GM12873 (cell line): ENCODE measurements at regions not wholly inside any gene's neighbourhood (a gene's known extent, or its start where the extent isn't known, plus 50 kb on each side); places are given as distances from the start of the nearest gene placed in this dataset.

Experiments used
- TF ChIP-seq, protein P1 (sequence below): IDR thresholded peaks from 2 replicates; pipeline ENCODE4 v1.5.1; 2012; ENCODE audit warnings: low read depth, mild to moderate bottlenecking, moderate library complexity, low read length, control low read depth; ENCODE audit not compliant: insufficient read depth; ENCODE audit errors: missing control alignments

DNA sequence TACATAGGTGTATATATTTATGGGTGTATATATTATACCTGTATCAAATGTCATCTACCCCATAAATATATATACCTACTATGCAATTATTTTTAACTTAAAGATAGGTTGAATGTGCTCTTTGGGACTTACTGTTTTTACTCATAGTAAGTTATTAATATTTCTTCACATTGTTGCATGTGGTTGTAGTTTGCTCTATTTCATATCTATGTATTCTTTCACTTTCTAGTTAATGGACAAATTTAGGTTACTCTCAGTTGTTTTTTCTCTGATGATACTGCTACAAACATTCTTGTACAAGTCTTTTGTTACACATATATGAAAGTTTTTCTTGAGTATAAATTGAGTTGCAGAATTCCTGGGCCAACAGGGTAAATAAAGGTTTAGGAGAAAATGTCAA is 601.8 kb upstream of the ID2 start:
- TF ChIP-seq, protein P1, sequence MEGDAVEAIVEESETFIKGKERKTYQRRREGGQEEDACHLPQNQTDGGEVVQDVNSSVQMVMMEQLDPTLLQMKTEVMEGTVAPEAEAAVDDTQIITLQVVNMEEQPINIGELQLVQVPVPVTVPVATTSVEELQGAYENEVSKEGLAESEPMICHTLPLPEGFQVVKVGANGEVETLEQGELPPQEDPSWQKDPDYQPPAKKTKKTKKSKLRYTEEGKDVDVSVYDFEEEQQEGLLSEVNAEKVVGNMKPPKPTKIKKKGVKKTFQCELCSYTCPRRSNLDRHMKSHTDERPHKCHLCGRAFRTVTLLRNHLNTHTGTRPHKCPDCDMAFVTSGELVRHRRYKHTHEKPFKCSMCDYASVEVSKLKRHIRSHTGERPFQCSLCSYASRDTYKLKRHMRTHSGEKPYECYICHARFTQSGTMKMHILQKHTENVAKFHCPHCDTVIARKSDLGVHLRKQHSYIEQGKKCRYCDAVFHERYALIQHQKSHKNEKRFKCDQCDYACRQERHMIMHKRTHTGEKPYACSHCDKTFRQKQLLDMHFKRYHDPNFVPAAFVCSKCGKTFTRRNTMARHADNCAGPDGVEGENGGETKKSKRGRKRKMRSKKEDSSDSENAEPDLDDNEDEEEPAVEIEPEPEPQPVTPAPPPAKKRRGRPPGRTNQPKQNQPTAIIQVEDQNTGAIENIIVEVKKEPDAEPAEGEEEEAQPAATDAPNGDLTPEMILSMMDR = no peak

DNA sequence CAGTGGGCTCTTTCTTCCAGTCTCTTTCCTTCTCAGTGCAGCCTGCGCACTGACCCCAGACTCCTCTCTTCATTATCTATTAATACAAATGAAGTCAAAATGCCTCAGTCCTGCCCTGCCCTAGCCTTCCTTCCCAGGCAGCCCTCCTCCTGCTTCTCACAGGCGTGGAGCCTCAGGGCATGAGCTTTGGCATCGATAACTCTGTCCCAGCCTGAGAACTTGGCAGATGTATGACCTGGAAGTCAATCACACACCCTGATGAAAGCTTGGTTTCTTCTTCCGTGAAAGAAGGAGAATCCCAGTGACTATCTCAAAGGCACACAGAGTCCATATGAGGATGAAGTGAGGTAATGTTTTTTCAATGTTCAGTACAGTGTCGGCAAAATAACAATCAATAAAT is 600.7 kb upstream of the ID2 start:
- TF ChIP-seq, protein P1 = no peak

DNA sequence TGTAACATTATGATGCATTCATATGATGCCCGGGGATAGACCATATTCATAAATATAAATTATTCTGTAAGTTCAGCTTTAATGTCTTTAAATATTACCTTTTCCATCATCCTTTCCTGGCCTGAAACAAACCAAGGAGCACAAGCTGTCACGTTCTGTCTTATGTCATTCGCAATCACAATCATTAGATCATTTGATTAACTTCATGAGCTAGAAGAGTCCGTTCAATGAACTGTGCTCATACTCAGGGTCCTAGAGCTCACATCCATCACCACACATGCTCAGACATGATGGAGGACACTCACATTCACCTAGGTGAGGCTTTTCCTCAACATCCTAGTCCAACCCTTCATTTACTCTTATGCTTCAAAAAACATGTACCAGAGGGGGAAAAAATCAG is 599.0 kb upstream of the ID2 start:
- TF ChIP-seq, protein P1 = no peak

DNA sequence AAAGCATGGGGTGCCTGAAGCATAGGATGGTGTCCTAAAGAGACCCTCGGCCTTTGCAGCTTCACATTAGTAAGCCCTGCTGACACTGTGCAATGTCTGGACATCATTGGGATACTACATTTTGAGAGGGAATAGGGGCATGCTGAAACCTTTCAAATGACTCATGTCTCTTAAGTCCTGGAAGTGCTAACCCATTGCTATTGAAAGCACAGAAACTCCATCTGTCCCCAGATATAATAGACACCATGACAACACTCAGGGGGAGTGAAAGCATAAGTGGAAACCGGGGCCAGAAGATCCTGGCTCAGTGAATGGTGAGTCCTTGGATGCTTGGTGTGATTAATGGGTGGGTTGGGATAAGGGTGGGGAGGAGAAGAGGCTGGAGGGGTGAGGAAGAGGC is 595.5 kb upstream of the ID2 start:
- TF ChIP-seq, protein P1 = no peak

DNA sequence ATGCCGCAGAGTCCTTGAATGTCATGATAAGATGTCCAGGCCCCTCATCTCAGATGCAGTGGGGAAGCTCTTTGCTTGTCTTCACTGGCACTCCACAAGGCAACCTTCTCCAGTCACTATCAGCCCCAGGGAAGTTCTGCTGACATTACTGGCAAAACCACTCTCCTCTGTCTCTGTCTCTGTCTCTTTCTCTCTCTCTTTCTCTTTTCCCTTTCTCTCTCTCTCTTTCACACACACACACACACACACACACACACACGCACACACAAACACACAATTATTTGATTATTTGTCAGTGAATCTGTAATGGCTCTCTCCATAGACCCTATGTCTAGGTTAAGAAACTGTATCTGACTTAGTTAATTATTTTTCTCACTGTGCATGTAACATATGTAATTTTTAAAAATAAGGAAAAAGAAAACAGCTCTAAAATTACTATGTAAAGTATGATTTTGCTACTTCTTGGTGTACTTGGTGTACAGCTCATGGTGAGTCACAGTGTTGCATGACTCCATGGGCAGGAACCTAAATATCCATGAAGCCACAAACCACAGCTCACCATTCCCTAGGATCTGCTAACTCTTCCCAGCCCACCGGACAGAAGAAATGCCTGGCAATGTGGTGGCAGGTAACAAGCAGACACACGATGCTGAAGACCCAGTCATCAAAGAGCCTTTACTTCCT is 594.9 kb upstream of the ID2 start:
- TF ChIP-seq, protein P1 = no peak

DNA sequence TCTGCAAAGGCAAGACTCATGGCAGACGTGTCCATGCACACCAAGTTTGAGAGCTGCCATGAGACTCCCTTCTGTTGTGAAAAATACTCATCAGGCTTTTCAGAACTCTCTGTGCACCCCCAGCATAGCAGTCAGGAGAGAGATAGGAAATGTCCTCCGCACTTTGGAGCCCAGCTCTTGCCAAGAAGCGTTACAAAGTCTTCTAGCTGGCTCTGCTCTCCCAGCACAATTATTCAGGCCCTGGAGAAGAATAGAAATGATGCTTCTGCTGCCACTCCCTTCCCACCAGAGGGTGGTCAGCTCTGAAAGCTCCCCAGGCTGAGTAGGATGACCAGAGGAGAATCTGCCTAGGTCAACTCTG is 594.4 kb upstream of the ID2 start:
- TF ChIP-seq, protein P1 = no peak

DNA sequence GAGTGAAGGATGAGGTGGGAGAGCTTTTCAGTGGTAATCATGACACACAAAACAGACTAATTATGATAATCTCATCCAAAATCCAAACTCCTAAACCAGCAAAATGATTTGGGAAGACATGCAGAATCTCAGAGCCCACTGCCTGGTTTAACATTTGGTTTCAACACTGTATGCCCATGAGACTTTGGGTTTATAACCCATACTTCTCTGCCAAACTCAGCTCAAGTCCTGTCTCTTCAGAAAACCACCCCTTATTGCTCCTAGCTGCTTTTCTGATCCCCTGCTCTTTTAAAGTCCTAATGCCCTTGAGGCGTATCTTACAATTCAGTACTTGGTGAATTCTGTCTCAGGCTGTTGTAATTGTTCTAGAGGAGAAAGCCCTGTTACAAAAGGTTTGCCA is 593.0 kb upstream of the ID2 start:
- TF ChIP-seq, protein P1 = no peak
